MM.1S (cell line): ENCODE measurements at regions not wholly inside any gene's neighbourhood (a gene's known extent, or its start where the extent isn't known, plus 50 kb on each side); places are given as distances from the start of the nearest gene placed in this dataset.
A peak's percentile ranks its signal among the peaks of the same experiment; 100 is the strongest.

ENCODE experiments used
- DNase-seq: peaks from one replicate; pipeline ENCODE4 v3.0.0-alpha.2; 2015
- H2AFZ ChIP-seq: fragments of 300-600 bp; sonication (generic); 2 replicates; pipeline ENCODE4 v1.6.0; 2016; ENCODE audit warnings: antibody characterized with exemption, low read length
- H3F3A ChIP-seq: fragments of 300-600 bp; sonication (generic); 2 replicates; pipeline ENCODE4 v1.6.1; 2016; ENCODE audit warnings: mild to moderate bottlenecking, antibody characterized with exemption, low read length, moderate library complexity, mixed read lengths; ENCODE audit not compliant: insufficient read depth
- H3K27ac ChIP-seq: fragments of 300-600 bp; sonication (generic); 2 replicates; pipeline ENCODE4 v1.5.1; 2016; ENCODE audit warnings: mild to moderate bottlenecking, low read length
- H3K27me3 ChIP-seq: fragments of 300-600 bp; sonication (generic); replicated peaks from 2 replicates; pipeline ENCODE4 v1.6.0; 2016; ENCODE audit warnings: low read length; ENCODE audit not compliant: insufficient read depth
- H3K36me3 ChIP-seq: fragments of 300-600 bp; sonication (generic); replicated peaks from 2 replicates; pipeline ENCODE4 v1.6.1; 2016; ENCODE audit warnings: mild to moderate bottlenecking, low read length, mixed read lengths; ENCODE audit not compliant: insufficient read depth
- H3K4me1 ChIP-seq: fragments of 300-600 bp; sonication (generic); 2 replicates; pipeline ENCODE4 v1.6.1; 2016; ENCODE audit warnings: low read length, mixed read lengths
- H3K4me2 ChIP-seq: fragments of 300-600 bp; sonication (generic); 2 replicates; pipeline ENCODE4 v1.6.0; 2016; ENCODE audit warnings: low read depth, low read length
- H3K4me3 ChIP-seq: fragments of 300-600 bp; sonication (generic); 2 replicates; pipeline ENCODE4 v1.5.1; 2016; ENCODE audit warnings: low read length, mixed read lengths
- H3K79me2 ChIP-seq: fragments of 300-600 bp; sonication (generic); 2 replicates; pipeline ENCODE4 v1.6.1; 2016; ENCODE audit warnings: mixed run types, low read length, mixed read lengths
- H3K9ac ChIP-seq: fragments of 300-600 bp; sonication (generic); 2 replicates; pipeline ENCODE4 v1.6.1; 2016; ENCODE audit warnings: low read length, mixed read lengths
- H3K9me2 ChIP-seq: fragments of 300-600 bp; sonication (generic); replicated peaks from 2 replicates; pipeline ENCODE4 v1.6.1; 2016; ENCODE audit warnings: mild to moderate bottlenecking, low read length, mixed read lengths; ENCODE audit not compliant: insufficient read depth
- H3K9me3 ChIP-seq: fragments of 300-600 bp; sonication (generic); replicated peaks from 2 replicates; pipeline ENCODE4 v1.6.1; 2016; ENCODE audit warnings: mild to moderate bottlenecking, low read length, mixed read lengths; ENCODE audit not compliant: insufficient read depth
- H4K20me1 ChIP-seq: fragments of 300-600 bp; sonication (generic); 2 replicates; pipeline ENCODE4 v1.6.1; 2016; ENCODE audit warnings: mild to moderate bottlenecking, low read length, moderate library complexity, mixed read lengths; ENCODE audit not compliant: insufficient read depth
- EZH2 ChIP-seq: fragments of 300-600 bp; sonication (generic); optimal IDR thresholded peaks from 2 replicates; pipeline ENCODE3; 2017; ENCODE audit warnings: low read depth, mild to moderate bottlenecking, antibody characterized with exemption, low read length, mixed read lengths
- EZH2phosphoT487 ChIP-seq: fragments of 300-600 bp; sonication (generic); IDR thresholded peaks from 2 replicates; pipeline ENCODE4 v1.6.1; 2018; ENCODE audit warnings: antibody characterized with exemption, low read length
- TF ChIP-seq, protein P1 (sequence below): fragments of 300-600 bp; sonication (generic); IDR thresholded peaks from 2 replicates; pipeline ENCODE4 v1.5.1; 2016; ENCODE audit warnings: antibody characterized with exemption, low read length, mixed read lengths

DNA sequence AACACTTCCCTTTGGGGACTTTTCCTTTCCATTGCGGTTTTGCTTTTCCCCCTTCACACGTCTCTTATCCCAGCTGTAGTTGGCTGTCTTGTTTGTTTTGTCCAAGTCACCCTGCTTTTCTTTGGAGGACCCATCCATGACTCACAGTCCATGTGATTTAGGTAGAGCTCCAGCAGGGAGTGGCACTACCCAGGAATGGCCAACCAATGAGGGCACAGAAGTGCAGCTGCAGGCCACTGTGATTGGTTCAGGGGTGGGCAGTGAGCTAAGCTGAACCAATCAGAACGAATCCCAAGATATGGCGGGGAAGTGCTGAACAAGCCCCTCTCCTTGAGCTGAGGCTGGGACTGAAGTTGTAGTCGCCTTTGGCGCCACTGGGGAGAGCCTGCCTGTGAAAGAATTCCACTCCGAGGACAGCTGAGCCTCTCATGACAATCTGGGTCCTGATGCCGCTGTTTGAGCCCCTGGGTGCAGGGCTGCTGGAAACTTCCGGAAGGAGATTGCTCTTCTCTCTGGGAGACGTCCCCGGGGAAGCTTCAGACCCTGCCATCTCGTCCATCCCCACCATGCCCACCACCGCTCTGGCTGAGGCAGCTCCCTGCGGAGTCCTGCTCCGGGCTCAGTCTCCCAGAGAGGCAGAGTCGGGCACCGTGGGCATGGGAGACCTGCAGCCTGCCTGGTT is 62.9 kb upstream of the URI1 start:
- TF ChIP-seq EZH2 (no peak), EZH2phosphoT487 (no peak)
- TF ChIP-seq, protein P1, sequence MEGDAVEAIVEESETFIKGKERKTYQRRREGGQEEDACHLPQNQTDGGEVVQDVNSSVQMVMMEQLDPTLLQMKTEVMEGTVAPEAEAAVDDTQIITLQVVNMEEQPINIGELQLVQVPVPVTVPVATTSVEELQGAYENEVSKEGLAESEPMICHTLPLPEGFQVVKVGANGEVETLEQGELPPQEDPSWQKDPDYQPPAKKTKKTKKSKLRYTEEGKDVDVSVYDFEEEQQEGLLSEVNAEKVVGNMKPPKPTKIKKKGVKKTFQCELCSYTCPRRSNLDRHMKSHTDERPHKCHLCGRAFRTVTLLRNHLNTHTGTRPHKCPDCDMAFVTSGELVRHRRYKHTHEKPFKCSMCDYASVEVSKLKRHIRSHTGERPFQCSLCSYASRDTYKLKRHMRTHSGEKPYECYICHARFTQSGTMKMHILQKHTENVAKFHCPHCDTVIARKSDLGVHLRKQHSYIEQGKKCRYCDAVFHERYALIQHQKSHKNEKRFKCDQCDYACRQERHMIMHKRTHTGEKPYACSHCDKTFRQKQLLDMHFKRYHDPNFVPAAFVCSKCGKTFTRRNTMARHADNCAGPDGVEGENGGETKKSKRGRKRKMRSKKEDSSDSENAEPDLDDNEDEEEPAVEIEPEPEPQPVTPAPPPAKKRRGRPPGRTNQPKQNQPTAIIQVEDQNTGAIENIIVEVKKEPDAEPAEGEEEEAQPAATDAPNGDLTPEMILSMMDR = no peak
- Histone ChIP-seq H3K4me3 (no peak overlapping the region; the same call in 1 of the 2 replicates), H3F3A (no peaks in the 10 kb centered on the region), H3K9me2 (no peaks in the 10 kb centered on the region), H3K36me3 (no peaks in the 10 kb centered on the region), H3K4me1 (no peaks in the 10 kb centered on the region), H2AFZ (peak overlapping the region; percentile 22), H3K4me2 (peak overlapping the region; percentile 23; the same call in 1 of the 2 replicates), H3K27ac (no peak overlapping the region), H3K9me3 (no peaks in the 10 kb centered on the region), H4K20me1 (no peaks in the 10 kb centered on the region), H3K9ac (no peak overlapping the region), H3K79me2 (no peaks in the 10 kb centered on the region), H3K27me3 (peaks cover 88% of the 10 kb centered on the region)
- DNase-seq = peak; percentile 48

DNA sequence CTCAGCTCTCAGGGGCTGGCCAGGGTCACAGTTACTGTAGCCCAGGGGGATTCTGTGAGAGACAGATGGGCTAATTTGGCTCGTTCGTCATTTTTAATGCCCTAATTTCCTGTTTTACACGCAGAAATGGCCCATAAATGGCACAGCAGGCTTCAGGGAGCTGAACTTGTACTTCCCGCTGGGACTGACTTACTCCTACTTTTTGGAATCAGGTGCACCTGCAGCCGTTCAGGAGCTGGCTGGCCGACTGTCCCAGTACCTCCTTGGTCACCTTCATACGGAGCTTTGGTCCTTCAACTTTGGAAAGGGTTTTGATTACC is 62.4 kb upstream of the URI1 start:
- Histone ChIP-seq H3K27ac (no peak overlapping the region), H3K9ac (no peak overlapping the region), H3K4me1 (no peaks in the 10 kb centered on the region), H3K79me2 (no peaks in the 10 kb centered on the region), H3K4me3 (no peak overlapping the region), H3K4me2 (peak overlapping the region; percentile 23; the same call in 1 of the 2 replicates), H3K36me3 (no peaks in the 10 kb centered on the region), H2AFZ (peak overlapping the region; percentile 22), H3K27me3 (peaks cover 88% of the 10 kb centered on the region), H3K9me3 (no peaks in the 10 kb centered on the region), H4K20me1 (no peaks in the 10 kb centered on the region), H3F3A (no peaks in the 10 kb centered on the region), H3K9me2 (no peaks in the 10 kb centered on the region)
- DNase-seq = no peak
- TF ChIP-seq EZH2phosphoT487 = no peak

DNA sequence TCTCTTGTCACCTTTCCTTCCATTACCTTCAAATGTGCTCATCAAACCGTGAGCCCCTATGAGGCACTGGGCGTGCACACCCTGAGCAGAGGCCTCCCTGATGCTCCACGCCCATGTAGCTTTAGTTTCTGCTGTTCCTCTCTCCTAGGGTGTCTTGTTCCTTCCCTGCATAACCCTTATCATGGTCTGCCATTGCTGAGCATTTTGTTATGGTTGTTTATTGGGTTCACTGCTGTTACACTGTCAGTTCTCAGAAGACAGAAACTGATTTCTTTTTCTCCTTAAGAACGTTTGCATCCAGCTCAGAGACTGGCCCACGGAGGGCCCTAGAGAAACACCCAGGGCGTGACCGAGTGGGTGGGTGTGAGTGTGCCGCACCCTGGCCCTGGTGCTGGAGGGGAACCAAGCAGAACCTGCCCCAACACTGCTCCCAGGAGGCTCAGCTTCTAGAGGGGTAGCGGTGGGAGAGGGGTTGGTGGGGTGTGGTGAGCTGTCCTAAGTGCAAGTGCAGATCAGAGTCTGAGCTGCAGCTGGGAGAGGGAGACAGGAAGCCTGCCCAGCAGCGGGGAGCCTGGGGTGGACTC is 61.4 kb upstream of the URI1 start:
- H3K4me2 ChIP-seq = no peak overlapping the region

More for the DNA sequence above, 61.4 kb upstream of the URI1 start:
- no peak overlapping the region for H3K4me3 ChIP-seq
- H3K27me3 ChIP-seq = peaks cover 85% of the 10 kb centered on the region
- H3K9me2 ChIP-seq = no peaks in the 10 kb centered on the region
- H3K27ac ChIP-seq = no peak overlapping the region
- no peaks in the 10 kb centered on the region for H4K20me1 ChIP-seq
- H3K4me1 ChIP-seq = no peaks in the 10 kb centered on the region
- no peak overlapping the region for H2AFZ ChIP-seq
- H3K9ac ChIP-seq = no peak overlapping the region
- H3F3A ChIP-seq = no peaks in the 10 kb centered on the region
- no peak for DNase-seq
- H3K79me2 ChIP-seq = no peaks in the 10 kb centered on the region
- TF ChIP-seq EZH2phosphoT487 (no peak), EZH2 (no peak)
- TF ChIP-seq, protein P1 = no peak
- H3K9me3 ChIP-seq = no peaks in the 10 kb centered on the region
- no peaks in the 10 kb centered on the region for H3K36me3 ChIP-seq
